Myocyte (in vitro differentiated cells): ENCODE measurements at regions not wholly inside any gene's neighbourhood (a gene's known extent, or its start where the extent isn't known, plus 50 kb on each side); places are given as distances from the start of the nearest gene placed in this dataset.
A peak's percentile ranks its signal among the peaks of the same experiment; 100 is the strongest.
"Not testable (repeated sequence)": the region's sequence is repeated elsewhere in the genome, so short reads cannot be mapped to it uniquely, and the experiment has no call there.

ENCODE experiments used
- DNase-seq: peaks from one replicate; pipeline ENCODE4 v3.0.0-alpha.2; 2012; ENCODE audit warnings: low read depth

DNA sequence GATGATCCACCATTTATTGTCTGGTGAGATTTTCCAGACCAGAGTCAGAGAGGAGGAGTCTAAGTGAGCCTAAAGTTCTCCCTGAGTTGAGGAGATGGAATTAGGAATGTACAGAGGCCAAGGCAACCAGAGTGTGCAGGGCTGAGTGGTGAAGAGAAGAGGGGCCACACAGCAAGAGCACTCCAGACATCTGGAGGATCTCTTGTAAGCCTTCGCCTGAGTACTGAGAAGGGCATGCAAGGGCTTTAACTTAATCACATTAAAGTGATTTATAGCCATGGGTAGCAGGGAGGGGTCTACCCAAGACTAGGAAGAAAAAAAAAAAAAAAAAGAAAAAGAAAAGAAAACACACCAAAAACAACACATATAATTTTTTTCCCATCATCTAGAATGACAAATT lies 1190.4 kb downstream of the GATA3 start:
- DNase-seq: no peak

- peak; percentile 21 for DNase-seq
Measured at GRCh38 chr10:9253121-9253520, 1198.6 kb downstream of the GATA3 start.

DNA sequence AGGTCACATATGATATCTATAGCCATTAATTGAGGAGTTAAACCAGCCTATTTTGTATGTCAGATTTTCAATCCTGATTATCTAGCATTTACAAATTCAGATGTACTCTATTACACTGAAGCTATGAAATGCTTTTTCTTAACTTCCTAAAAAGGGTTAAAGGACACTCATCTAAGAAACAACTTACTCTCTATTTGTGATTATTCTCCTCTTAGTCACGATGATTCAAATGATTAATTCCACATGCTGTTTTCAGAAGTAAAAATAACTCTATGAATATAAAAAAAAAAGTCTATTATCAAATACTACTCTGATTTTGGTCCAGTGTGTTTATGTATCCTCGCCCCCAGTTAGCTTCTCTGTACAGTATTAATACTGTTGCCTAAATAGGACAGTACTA lies 1199.9 kb downstream of the GATA3 start:
- peak; percentile 5 for DNase-seq

DNA sequence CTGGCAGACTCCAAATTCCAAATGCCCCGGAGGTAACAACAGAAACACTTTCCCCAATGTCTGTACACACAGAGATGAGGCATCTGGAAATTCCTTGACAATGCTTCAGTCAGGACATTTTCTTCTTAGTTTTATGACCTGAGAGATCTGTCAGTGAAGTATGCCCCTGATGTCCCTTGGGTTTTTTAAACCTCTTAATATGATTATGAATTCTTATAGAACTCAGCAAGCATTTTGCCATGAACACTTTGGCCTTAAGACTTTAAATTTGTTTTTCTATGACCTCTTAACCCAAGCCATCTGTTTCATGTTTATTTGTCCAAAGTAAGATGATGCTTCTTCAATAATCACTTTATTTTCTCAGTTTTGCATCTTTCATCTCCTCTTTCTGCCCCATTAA lies 1206.2 kb downstream of the GATA3 start:
- DNase-seq: no peak

DNA sequence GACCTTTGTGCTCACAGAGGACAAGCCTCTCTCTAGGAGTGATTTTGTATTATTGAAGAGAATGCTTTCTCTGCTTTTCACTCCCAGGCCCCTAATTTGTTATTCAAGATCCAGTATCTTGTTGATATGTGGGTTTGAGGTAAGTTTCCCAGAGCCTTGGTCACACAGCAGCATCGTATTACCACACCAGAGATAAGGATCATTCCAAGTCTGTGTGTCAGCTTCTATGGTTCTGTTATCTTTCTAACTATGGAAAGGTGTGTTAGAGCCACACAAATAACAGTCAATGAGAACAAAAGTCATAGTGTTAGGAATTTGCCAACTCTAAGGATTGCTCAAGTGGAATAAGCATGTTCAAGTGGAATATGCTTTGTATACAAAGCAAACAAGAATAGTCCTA lies 1208.3 kb downstream of the GATA3 start:
- DNase-seq: no peak

DNA sequence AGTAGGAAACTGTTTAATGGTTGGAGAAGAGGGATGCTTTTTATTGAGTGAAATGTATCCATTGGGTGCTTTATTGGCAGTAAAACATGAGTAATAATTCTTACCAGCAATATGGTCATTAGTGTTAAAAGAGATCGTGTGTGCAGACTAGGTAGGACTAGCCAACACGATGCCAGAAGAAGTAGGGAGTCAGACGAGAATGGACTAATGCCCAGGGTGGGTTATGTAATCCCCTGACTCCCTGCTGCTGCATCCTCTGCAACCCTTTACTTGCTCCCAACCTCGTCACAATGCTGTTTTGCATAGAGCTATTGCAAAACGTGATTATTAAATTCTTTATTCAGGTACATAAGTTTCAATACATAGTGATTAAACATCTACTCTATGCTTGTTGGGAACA lies 1213.7 kb downstream of the GATA3 start:
- no peak for DNase-seq

GRCh38 chr10:9273126-9273833 lies 1218.8 kb downstream of the GATA3 start:
- not testable (repeated sequence) for DNase-seq

DNA sequence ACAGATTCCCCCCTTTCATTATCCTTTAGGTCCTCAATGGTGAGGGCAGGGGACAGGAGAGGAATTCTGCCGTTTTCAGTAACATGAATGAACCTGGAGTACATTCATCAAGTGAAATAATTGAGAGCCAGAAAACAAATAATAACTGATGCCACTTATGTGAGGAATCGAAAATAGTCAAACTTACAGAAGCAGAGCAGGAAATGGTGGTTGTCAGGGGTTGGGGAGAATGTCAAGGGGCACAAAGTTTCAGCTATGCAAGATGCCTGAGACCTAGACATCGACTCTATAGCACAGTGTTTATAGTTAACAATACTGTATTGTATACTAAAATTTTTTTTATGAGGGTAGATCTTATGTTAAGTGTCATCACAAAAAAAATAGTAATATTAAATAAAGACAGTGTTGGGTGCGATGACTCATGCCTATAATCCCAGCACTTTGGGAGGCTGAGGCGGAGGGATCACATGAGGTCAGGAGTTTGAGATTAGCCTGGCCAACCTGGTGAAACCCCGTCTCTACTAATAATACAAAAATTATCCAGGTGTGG lies 1219.8 kb downstream of the GATA3 start:
- no peak for DNase-seq

DNA sequence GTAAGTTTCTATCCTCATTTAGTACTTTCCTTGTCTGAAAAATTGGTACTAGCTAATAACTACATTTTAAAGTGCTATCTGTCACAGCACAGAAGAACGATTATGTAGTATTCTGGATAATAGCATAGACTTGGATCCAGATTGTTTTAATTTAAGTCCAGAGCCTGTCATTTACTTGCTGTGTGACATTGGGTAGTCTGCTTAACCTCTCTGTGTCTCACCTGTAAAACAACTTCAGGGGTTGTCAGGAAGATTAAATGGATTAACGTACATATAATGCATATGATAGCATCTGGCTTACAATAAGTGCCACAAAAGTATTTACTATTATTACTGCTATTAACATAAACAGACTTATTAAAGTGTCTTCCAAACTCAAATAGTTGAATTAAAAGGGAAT lies 1221.4 kb downstream of the GATA3 start:
- no peak for DNase-seq

DNA sequence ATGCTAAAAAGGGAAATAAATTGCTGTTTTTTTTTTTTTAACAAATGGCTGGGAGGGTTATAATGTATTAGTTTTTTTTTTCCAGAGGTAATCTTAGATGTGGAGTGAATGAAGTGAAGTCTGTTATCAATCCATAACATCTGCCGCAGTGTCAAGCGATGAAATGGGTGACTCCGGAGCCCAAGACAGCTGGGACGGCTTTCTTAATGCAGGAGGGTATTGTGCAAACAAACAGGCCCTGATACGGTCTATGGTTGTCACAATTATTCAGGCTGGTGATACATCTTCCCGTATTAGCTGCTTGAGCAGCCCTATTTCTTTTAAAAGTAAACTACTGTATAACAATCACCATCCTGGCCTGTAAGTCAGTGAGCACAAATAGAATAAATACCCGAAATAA lies 1231.2 kb downstream of the GATA3 start:
- DNase-seq: no peak

- no peak for DNase-seq
Measured at GRCh38 chr10:9289811-9290210, 1235.3 kb downstream of the GATA3 start.

GRCh38 chr10:9291081-9291480 lies 1236.6 kb downstream of the GATA3 start:
- DNase-seq: no peak

GRCh38 chr10:9294132-9294663 lies 1239.7 kb downstream of the GATA3 start:
- DNase-seq: peak; percentile 14

GRCh38 chr10:9294865-9295264 lies 1240.4 kb downstream of the GATA3 start:
- DNase-seq: no peak

DNA sequence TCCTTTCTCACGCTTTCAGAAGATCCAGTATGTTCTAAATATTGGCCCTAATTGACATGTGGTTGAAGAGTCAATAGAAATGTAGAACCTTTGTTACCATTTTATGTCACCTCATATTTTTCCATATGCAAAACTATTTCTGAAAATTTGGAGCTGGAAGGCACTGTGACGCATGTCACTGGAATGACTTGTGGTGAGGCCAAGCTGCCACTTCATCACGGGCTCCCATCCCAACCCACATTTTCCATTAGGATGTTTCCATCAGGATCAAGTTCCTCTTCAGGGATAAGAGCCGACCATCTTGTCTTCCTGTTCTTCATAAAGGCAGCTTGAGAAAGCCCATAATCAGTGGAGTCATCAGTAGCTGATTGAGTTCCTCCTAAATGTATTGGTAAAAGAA lies 1241.7 kb downstream of the GATA3 start:
- peak; percentile 66 for DNase-seq

- DNase-seq: no peak
Measured at GRCh38 chr10:9297580-9297979, 1243.1 kb downstream of the GATA3 start.

DNA sequence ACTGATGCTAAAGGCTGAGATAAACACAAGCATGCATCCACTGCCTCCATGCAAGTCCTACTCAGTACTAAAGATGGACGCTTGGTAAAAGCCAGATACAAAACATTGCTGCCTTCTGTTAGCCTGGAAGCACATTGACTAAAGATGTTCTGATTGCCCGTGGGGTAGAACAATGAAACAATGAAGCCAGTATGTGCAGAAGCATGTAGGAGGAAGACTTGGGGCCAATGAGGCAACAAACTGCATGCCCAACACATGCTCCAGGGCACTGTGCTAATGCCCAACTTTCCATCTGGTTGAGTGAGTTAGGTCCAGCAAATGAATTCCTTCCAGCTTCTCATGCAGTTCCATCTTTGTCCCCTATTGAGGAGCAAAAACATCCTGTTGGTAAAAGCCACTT lies 1245.5 kb downstream of the GATA3 start:
- DNase-seq: no peak

DNA sequence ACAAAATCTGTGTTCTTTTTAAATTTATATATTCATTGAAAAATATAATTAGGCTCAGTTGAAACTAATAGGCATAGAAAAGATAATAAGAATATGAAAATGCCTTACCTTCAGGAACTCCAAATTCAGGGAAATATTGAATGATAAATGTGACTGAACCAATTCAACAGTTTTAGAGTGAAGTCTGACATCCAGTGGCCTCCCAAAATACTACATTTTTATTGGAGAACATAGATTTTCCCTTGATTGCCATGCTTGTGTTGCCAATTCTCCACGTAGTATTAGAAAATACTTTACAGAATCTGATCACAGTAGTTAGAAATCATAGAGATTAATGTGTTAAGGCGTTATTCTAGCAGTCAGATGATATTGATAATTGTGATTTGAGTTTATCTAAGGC lies 1246.7 kb downstream of the GATA3 start:
- no peak for DNase-seq

- DNase-seq: no peak
Measured at GRCh38 chr10:9301554-9301953, 1247.1 kb downstream of the GATA3 start.

DNA sequence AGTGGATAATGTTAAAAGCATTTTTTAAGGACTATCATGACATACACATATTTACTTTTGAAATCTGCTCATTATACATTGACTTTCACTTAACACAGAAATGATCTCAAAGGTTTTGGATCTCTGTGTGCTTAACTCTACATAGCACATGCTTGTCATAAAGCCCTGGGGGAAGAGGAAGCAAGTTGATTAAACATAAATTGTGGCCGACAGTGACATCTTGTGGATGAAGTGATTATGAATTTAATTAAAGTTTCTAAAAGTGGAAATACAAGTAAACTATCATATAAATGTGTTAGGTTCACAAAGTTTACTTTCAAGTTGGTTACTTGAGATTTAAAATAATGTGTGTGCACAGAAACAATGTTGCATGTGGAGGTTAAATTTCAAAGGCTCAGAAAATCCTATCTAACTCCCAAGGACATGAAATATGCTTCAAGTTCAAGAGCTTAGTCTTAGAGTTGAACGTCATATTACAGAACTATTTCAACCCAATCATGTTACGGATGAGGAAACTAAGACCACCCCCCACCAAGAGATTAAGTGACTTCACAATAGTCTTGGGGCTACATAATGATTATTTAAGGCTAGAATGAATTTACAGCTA lies 1247.8 kb downstream of the GATA3 start:
- DNase-seq: peak; percentile 65

DNA sequence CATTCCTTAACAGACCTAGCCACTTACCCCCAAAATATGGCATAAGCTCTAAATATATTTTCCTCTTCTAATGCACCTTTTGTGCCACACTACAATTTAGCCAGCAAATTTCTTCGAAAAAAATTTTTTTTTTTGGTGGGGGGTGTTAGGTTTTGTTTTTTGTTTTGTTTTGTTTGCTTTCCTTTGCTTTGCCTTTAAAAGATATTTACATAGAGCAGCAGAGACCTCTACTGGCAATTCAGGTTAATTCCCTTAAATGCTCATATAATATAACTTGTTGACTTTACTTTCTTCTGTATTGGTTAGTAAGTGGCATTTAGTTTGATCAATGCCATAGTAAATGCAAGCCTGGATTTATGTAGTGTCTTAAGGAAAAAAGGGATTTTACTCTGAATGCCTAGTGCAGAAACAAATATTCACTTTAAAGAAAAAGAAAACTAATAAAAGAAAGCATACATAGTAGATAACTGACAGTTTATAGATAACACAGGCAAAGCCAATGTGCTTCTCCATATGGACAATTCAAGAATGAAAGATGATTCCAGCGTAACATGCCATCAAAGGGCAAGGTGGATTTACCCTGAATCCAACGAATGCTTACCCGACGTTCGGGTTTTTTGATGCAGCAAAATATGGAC lies 1250.6 kb downstream of the GATA3 start:
- DNase-seq: peak; percentile 39
